A549 (cell line): ENCODE measurements at regions not wholly inside any gene's neighbourhood (a gene's known extent, or its start where the extent isn't known, plus 50 kb on each side); places are given as distances from the start of the nearest gene placed in this dataset.

ENCODE experiments used
- ATAC-seq, 2 experiments: fragments of 200-7000 bp in 1 of 2; fragments of >200 bp in 1 of 2; cut with Nextera tagmentation in 1 of 2; cut with Tn5 transposase in 1 of 2; 3 replicates each; pipeline versions ENCODE4 v1.8.0 to v1.9.1; 2018 to 2020; ENCODE audit warnings: mild to moderate bottlenecking in 1 of 2, moderate library complexity in 1 of 2
- CTCF ChIA-PET: fragments of 300-600 bp; sonication (Branson Sonifier 250); formaldehyde crosslinking; extraction: SDS; loops from one replicate; lab custom pipeline; 2021; ENCODE audit warnings: antibody characterized with exemption, inconsistent platforms; lab: Yijun Ruan, JAX
- POLR2A ChIA-PET: fragments of 350-600 bp; formaldehyde crosslinking; extraction: SDS; loops from one replicate; lab custom pipeline; 2021; ENCODE audit warnings: antibody characterized with exemption, inconsistent platforms; lab: Yijun Ruan, JAX
- DNase-seq, 2 experiments: peaks; one replicate each; pipeline versions ENCODE4 v3.0.0 to v3.0.0-alpha.2; 2011 to 2016; ENCODE audit warnings: low read depth in 1 of 2, low spot score in 1 of 2
- FAIRE-seq: peaks from 2 replicates; lab custom pipeline; 2011; peaks lifted over from hg19 to GRCh38; lab: Jason Lieb, UNC
- H3K27ac ChIP-seq, 2 experiments: fragments of >200 bp; sonication (Bioruptor Twin); formaldehyde crosslinking; 3 replicates each; pipeline ENCODE4 v1.5.1; 2016 to 2017
- H3K4me1 ChIP-seq: fragments of >200 bp; sonication (Bioruptor Twin); formaldehyde crosslinking; 3 replicates; pipeline ENCODE4 v1.6.1; 2016
- H3K4me2 ChIP-seq: fragments of >200 bp; sonication (Bioruptor Twin); formaldehyde crosslinking; 3 replicates; pipeline ENCODE4 v1.6.1; 2016
- H3K4me3 ChIP-seq: fragments of >200 bp; sonication (Bioruptor Twin); formaldehyde crosslinking; 3 replicates; pipeline ENCODE4 v1.5.1; 2016
- H3K9me3 ChIP-seq: fragments of >200 bp; sonication (Bioruptor Twin); formaldehyde crosslinking; 3 replicates; pipeline ENCODE4 v1.6.1; 2016
- CBX2 ChIP-seq: fragments of 200-600 bp; sonication (generic); IDR thresholded peaks from 2 replicates; pipeline ENCODE4 v1.6.1; 2016; ENCODE audit warnings: low read depth, mild to moderate bottlenecking, borderline replicate concordance
- CEBPB ChIP-seq, 2 experiments: fragments of >200 bp in 1 of 2; sonication (Bioruptor Twin) in 1 of 2; formaldehyde crosslinking in 1 of 2; IDR thresholded peaks; 2 replicates each; pipeline ENCODE4 v1.6.1; 2012 to 2016
- EHF ChIP-seq: fragments of 250-450 bp; sonication (Bioruptor Pico); IDR thresholded peaks from 2 replicates; pipeline ENCODE4 v1.5.0; 2020; ENCODE audit warnings: mild to moderate bottlenecking
- EP300 ChIP-seq, 2 experiments: fragments of >200 bp; sonication (Bioruptor Twin); formaldehyde crosslinking; IDR thresholded peaks; 2 replicates in 1 of 2; 3 replicates in 1 of 2; pipeline ENCODE4 v1.6.1; 2016 to 2017
- ESRRA ChIP-seq: fragments of 150-350 bp; IDR thresholded peaks from 2 replicates; pipeline ENCODE4 v1.6.1; 2014; ENCODE audit warnings: mild to moderate bottlenecking, low read length, borderline replicate concordance
- FOSB ChIP-seq: fragments of 250-450 bp; sonication (Bioruptor Pico); IDR thresholded peaks from 2 replicates; pipeline ENCODE4 v1.5.0; 2020; ENCODE audit warnings: mild to moderate bottlenecking, moderate library complexity
- FOXS1 ChIP-seq: fragments of 250-450 bp; sonication (Bioruptor Pico); IDR thresholded peaks from 2 replicates; pipeline ENCODE4 v1.5.0; 2020; ENCODE audit warnings: mild to moderate bottlenecking, moderate library complexity
- GATA3 ChIP-seq: IDR thresholded peaks from 2 replicates; pipeline ENCODE4 v1.6.1; 2012; ENCODE audit warnings: borderline replicate concordance
- HOXA7 ChIP-seq: fragments of 250-450 bp; sonication (Bioruptor Pico); IDR thresholded peaks from 2 replicates; pipeline ENCODE4 v1.5.0; 2020; ENCODE audit warnings: mild to moderate bottlenecking, moderate library complexity
- HOXB13 ChIP-seq: fragments of 250-450 bp; sonication (Bioruptor Pico); IDR thresholded peaks from 2 replicates; pipeline ENCODE4 v1.5.0; 2020; ENCODE audit warnings: low read depth, mild to moderate bottlenecking, moderate library complexity
- KDM1A ChIP-seq: fragments of 200-600 bp; sonication (generic); IDR thresholded peaks from 2 replicates; pipeline ENCODE4 v1.6.1; 2016; ENCODE audit warnings: low read depth, mild to moderate bottlenecking
- MAFK ChIP-seq: fragments of 450-650 bp; IDR thresholded peaks from 2 replicates; pipeline ENCODE4 v1.6.1; 2014; ENCODE audit not compliant: partially characterized antibody
- NFE2L2 ChIP-seq: fragments of 150-350 bp; conservative IDR thresholded peaks from 2 replicates; pipeline ENCODE4 v1.6.1; 2014; ENCODE audit warnings: low read length
- NPAS2 ChIP-seq: fragments of 250-450 bp; sonication (Bioruptor Pico); IDR thresholded peaks from 2 replicates; pipeline ENCODE4 v1.8.0; 2022; ENCODE audit warnings: mild to moderate bottlenecking, moderate library complexity, borderline replicate concordance
- NR3C1 ChIP-seq: fragments of >200 bp; sonication (Bioruptor Twin); formaldehyde crosslinking; IDR thresholded peaks from 3 replicates; pipeline ENCODE4 v1.6.1; 2017
- PHF8 ChIP-seq: fragments of 200-600 bp; sonication (generic); IDR thresholded peaks from 2 replicates; pipeline ENCODE4 v1.6.1; 2016; ENCODE audit warnings: low read depth, mild to moderate bottlenecking, antibody characterized with exemption, moderate library complexity, borderline replicate concordance
- POLR2AphosphoS2 ChIP-seq: conservative IDR thresholded peaks from 2 replicates; pipeline ENCODE4 v1.6.1; 2012; ENCODE audit warnings: low read length, improper control_type of control experiment, inconsistent platforms
- RAD21 ChIP-seq, 2 experiments: fragments of >200 bp in 1 of 2; sonication (Bioruptor Twin) in 1 of 2; formaldehyde crosslinking in 1 of 2; IDR thresholded peaks in 1 of 2; conservative IDR thresholded peaks in 1 of 2; 2 replicates in 1 of 2; 3 replicates in 1 of 2; pipeline ENCODE4 v1.6.1; 2012 to 2018; ENCODE audit warnings: inconsistent platforms in 1 of 2
- RARB ChIP-seq: fragments of 250-450 bp; sonication (Bioruptor Pico); IDR thresholded peaks from 2 replicates; pipeline ENCODE4 v1.8.0; 2021; ENCODE audit warnings: mild to moderate bottlenecking, moderate library complexity
- RCOR1 ChIP-seq: fragments of 150-350 bp; IDR thresholded peaks from 2 replicates; pipeline ENCODE4 v1.6.1; 2014; ENCODE audit warnings: antibody characterized with exemption, low read length, low read depth
- RNF2 ChIP-seq: fragments of 200-600 bp; sonication (generic); IDR thresholded peaks from 2 replicates; pipeline ENCODE4 v1.6.1; 2016; ENCODE audit warnings: low read depth, mild to moderate bottlenecking, antibody characterized with exemption, moderate library complexity, borderline replicate concordance
- SMC3 ChIP-seq: fragments of >200 bp; sonication (Bioruptor Twin); formaldehyde crosslinking; IDR thresholded peaks from 3 replicates; pipeline ENCODE4 v1.6.1; 2018; ENCODE audit warnings: inconsistent platforms
- SREBF2 ChIP-seq: fragments of 450-650 bp; IDR thresholded peaks from 2 replicates; pipeline ENCODE4 v1.6.1; 2014; ENCODE audit warnings: mild to moderate bottlenecking, moderate library complexity
- TP53 ChIP-seq: fragments of 250-450 bp; sonication (Bioruptor Pico); IDR thresholded peaks from 2 replicates; pipeline ENCODE4 v1.5.0; 2021; ENCODE audit warnings: mild to moderate bottlenecking, moderate library complexity
- ZC3H11A ChIP-seq: fragments of 450-650 bp; IDR thresholded peaks from 2 replicates; pipeline ENCODE4 v1.6.1; 2014; ENCODE audit warnings: antibody characterized with exemption, mild to moderate bottlenecking
- WGBS: methylation state at CpG from one replicate; pipeline ENCODE4 v1.1.6; 2017; ENCODE audit errors: missing lambda C conversion rate; 5-methylcytosine and 5-hydroxymethylcytosine counted together
- TF ChIP-seq, protein P1 (sequence below): fragments of 200-600 bp; sonication (generic); IDR thresholded peaks from 2 replicates; pipeline ENCODE4 v1.6.1; 2016; ENCODE audit warnings: antibody characterized with exemption, mild to moderate bottlenecking, moderate library complexity
- TF ChIP-seq, protein P2 (sequence below): fragments of >200 bp; sonication (Bioruptor Twin); formaldehyde crosslinking; IDR thresholded peaks from 3 replicates; pipeline ENCODE4 v1.6.1; 2016
- TF ChIP-seq, protein P3 (sequence below): fragments of >200 bp; sonication (Bioruptor Twin); formaldehyde crosslinking; IDR thresholded peaks from 3 replicates; pipeline ENCODE4 v1.5.1; 2016
- TF ChIP-seq, protein P4 (sequence below): IDR thresholded peaks from 2 replicates; pipeline ENCODE4 v1.6.1; 2012; ENCODE audit warnings: low read depth, borderline replicate concordance

DNA sequence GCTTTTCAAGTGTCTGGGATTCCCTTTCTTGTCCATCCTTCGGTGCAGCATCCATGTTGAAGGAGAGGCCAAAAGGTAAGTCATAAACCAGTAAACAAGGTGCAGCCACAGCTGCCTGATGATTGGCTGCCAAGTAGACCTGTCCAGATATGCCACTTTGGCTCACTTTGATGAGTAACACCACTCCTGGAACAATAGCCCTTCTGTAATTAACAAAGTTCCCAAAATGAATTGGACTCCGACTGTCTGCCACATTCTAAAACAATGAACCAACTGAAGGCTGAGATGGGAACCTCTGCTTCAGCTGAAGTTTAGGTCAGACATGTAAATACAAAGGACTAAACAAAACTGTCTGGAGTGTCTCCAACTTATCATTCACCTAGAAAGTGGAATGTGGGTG lies 82.2 kb upstream of the LGALSL start (continued):
- no peak for TF ChIP-seq POLR2AphosphoS2
- TF ChIP-seq, all 56 proteins: peak for 0

DNA sequence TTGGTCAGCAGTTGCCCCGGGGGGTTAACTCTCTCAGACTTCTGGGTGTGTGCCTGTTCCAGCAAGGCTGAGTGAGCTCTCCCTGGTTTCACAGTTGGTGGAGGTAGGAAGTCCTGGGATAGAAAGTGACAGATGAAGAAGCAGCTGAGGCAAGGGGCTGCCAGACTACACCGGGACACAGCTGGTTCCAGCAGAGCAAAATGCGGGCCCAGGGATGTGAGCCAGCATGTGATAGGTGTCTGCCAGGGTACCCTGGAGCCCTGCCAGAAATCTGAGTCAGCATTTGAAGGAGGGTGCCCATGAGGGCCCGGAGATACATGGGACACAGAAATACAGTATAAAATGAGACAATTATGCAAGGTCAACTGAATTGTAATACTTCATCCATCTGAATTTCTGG lies 79.3 kb upstream of the LGALSL start:
- ATAC-seq (no peak), FAIRE-seq (no peak), DNase-seq (no peak)
- Histone ChIP-seq H3K9me3 (peaks cover 4% of the 10 kb centered on the region; the same call in 2 of the 3 replicates), H3K4me1 (no peaks in the 10 kb centered on the region), H3K4me3 (no peak overlapping the region), H3K27ac (no peak overlapping the region), H3K4me2 (no peak overlapping the region)
- 43% methylated on average over 4 of the region's 4 CpGs for WGBS
- TF ChIP-seq CBX2 = no peak
- no peak for TF ChIP-seq RARB (CRISPR knock-in tag)
- TF ChIP-seq NR3C1 = no peak
- no peak for TF ChIP-seq HOXA7 (CRISPR knock-in tag)
- TF ChIP-seq CEBPB (IDR thresholded peaks at IDR 0.05) = no peak
- TF ChIP-seq KDM1A = no peak
- no peak for TF ChIP-seq PHF8
- peak; percentile 73 for TF ChIP-seq MAFK
- CTCF ChIA-PET = interaction anchor here (0.8 to 1.6 kb wide), 2 partner anchors 14 to 108 kb away, joined by 3 to 5 read pairs; no protein-coding TSS in a partner anchor
- POLR2A ChIA-PET = no interaction called here

DNA sequence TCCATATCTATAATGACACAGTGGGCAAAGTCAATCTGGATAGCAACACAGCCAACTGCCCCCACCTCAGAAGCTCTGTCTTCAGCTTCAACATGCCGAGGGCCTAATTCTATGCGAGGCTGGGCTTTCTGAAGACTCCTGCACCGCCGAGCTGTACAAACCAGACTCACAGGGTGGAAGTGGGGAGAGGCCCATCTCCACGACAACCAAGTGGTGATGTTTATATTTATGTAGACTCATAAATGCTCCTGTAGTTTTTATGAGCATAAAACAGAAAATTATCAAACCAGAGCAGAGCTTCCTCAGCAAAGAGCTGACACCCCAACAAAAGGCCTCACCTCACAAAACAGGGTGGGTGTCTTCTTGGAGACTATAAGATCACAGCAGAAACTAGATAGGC lies 77.0 kb upstream of the LGALSL start:
- TF ChIP-seq SREBF2 (no peak), ESRRA (no peak), RNF2 (no peak), EHF (CRISPR knock-in tag) (no peak), HOXB13 (CRISPR knock-in tag) (no peak), FOSB (no peak), EP300 (IDR thresholded peaks at IDR 0.05) (no peak), NPAS2 (CRISPR knock-in tag) (no peak), RAD21 (conservative IDR thresholded peaks at IDR 0.05 in 1 of 2, IDR thresholded peaks at IDR 0.05 in 1 of 2) (no peak), ZC3H11A (no peak), PHF8 (no peak), SMC3 (no peak), NFE2L2 (no peak), GATA3 (no peak), RCOR1 (no peak), TP53 (CRISPR knock-in tag) (no peak)
- Histone ChIP-seq H3K27ac (no peak overlapping the region), H3K4me3 (no peak overlapping the region), H3K9me3 (peaks cover 4% of the 10 kb centered on the region; the same call in 2 of the 3 replicates), H3K4me2 (no peak overlapping the region), H3K4me1 (no peaks in the 10 kb centered on the region)
- no peak for ATAC-seq
- CTCF ChIA-PET = interaction anchor here (1.0 to 1.5 kb wide), 2 partner anchors 14 to 16 kb away, joined by 3 read pairs; no protein-coding TSS in a partner anchor
- POLR2A ChIA-PET = no interaction called here
- 66% methylated on average over 5 of the region's 5 CpGs for WGBS
- FAIRE-seq = no peak
- DNase-seq = no peak

DNA sequence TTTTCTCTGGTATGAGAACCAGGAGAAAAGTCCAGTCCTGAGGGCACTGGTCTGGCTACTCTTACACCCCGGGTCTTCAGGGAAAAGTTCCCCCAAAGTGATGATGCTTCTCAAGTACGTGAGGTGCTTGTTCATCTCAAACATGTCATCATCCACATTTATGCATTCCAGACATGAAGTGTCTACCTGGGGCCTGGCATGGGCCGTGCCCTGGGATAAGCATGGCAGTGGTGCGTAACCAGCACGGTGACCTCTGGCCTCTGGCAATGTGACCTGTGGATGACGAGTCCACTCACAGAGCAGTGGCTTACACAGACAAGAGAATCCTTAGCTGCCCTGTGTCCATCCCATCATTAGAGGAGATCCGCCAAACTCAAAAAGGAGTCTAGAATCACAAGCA lies 74.8 kb upstream of the LGALSL start:
- Histone ChIP-seq H3K27ac (no peak overlapping the region), H3K4me3 (no peak overlapping the region), H3K4me2 (no peak overlapping the region), H3K9me3 (peaks cover 4% of the 10 kb centered on the region; the same call in 2 of the 3 replicates), H3K4me1 (no peaks in the 10 kb centered on the region)
- no peak for DNase-seq
- no peak for FAIRE-seq
- POLR2A ChIA-PET = no interaction called here
- ATAC-seq = no peak
- CTCF ChIA-PET = interaction anchor here (0.6 to 1.8 kb wide), 2 partner anchors 45 to 109 kb away, joined by 3 to 5 read pairs; no protein-coding TSS in a partner anchor
- WGBS = 62% methylated on average over 7 of the region's 7 CpGs
- TF ChIP-seq, protein P1, sequence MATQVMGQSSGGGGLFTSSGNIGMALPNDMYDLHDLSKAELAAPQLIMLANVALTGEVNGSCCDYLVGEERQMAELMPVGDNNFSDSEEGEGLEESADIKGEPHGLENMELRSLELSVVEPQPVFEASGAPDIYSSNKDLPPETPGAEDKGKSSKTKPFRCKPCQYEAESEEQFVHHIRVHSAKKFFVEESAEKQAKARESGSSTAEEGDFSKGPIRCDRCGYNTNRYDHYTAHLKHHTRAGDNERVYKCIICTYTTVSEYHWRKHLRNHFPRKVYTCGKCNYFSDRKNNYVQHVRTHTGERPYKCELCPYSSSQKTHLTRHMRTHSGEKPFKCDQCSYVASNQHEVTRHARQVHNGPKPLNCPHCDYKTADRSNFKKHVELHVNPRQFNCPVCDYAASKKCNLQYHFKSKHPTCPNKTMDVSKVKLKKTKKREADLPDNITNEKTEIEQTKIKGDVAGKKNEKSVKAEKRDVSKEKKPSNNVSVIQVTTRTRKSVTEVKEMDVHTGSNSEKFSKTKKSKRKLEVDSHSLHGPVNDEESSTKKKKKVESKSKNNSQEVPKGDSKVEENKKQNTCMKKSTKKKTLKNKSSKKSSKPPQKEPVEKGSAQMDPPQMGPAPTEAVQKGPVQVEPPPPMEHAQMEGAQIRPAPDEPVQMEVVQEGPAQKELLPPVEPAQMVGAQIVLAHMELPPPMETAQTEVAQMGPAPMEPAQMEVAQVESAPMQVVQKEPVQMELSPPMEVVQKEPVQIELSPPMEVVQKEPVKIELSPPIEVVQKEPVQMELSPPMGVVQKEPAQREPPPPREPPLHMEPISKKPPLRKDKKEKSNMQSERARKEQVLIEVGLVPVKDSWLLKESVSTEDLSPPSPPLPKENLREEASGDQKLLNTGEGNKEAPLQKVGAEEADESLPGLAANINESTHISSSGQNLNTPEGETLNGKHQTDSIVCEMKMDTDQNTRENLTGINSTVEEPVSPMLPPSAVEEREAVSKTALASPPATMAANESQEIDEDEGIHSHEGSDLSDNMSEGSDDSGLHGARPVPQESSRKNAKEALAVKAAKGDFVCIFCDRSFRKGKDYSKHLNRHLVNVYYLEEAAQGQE = no peak
- TF ChIP-seq, protein P2, sequence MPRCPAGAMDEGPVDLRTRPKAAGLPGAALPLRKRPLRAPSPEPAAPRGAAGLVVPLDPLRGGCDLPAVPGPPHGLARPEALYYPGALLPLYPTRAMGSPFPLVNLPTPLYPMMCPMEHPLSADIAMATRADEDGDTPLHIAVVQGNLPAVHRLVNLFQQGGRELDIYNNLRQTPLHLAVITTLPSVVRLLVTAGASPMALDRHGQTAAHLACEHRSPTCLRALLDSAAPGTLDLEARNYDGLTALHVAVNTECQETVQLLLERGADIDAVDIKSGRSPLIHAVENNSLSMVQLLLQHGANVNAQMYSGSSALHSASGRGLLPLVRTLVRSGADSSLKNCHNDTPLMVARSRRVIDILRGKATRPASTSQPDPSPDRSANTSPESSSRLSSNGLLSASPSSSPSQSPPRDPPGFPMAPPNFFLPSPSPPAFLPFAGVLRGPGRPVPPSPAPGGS = no peak
- TF ChIP-seq FOXS1 (CRISPR knock-in tag) (no peak), EP300 (IDR thresholded peaks at IDR 0.05) (no peak)
- TF ChIP-seq, protein P3, sequence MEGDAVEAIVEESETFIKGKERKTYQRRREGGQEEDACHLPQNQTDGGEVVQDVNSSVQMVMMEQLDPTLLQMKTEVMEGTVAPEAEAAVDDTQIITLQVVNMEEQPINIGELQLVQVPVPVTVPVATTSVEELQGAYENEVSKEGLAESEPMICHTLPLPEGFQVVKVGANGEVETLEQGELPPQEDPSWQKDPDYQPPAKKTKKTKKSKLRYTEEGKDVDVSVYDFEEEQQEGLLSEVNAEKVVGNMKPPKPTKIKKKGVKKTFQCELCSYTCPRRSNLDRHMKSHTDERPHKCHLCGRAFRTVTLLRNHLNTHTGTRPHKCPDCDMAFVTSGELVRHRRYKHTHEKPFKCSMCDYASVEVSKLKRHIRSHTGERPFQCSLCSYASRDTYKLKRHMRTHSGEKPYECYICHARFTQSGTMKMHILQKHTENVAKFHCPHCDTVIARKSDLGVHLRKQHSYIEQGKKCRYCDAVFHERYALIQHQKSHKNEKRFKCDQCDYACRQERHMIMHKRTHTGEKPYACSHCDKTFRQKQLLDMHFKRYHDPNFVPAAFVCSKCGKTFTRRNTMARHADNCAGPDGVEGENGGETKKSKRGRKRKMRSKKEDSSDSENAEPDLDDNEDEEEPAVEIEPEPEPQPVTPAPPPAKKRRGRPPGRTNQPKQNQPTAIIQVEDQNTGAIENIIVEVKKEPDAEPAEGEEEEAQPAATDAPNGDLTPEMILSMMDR = no peak
- TF ChIP-seq, protein P4, sequence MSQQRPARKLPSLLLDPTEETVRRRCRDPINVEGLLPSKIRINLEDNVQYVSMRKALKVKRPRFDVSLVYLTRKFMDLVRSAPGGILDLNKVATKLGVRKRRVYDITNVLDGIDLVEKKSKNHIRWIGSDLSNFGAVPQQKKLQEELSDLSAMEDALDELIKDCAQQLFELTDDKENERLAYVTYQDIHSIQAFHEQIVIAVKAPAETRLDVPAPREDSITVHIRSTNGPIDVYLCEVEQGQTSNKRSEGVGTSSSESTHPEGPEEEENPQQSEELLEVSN = no peak
